Ishikawa (cell line): ENCODE measurements at regions not wholly inside any gene's neighbourhood (a gene's known extent, or its start where the extent isn't known, plus 50 kb on each side); places are given as distances from the start of the nearest gene placed in this dataset.

Source experiments
- CEBPB ChIP-seq: IDR thresholded peaks from 2 replicates; pipeline ENCODE4 v1.6.1; 2012
- CREB1 ChIP-seq: IDR thresholded peaks from 2 replicates; pipeline ENCODE4 v1.6.1; 2012; ENCODE audit warnings: low read depth
- EGR1 ChIP-seq: IDR thresholded peaks from 2 replicates; pipeline ENCODE4 v1.6.1; 2012
- EP300 ChIP-seq: IDR thresholded peaks from 2 replicates; pipeline ENCODE4 v1.6.1; 2012; ENCODE audit warnings: borderline replicate concordance
- FOXM1 ChIP-seq: IDR thresholded peaks from 2 replicates; pipeline ENCODE4 v1.6.1; 2012; ENCODE audit warnings: low read depth, borderline replicate concordance
- MAX ChIP-seq: IDR thresholded peaks from 2 replicates; pipeline ENCODE4 v1.6.1; 2012
- NFIC ChIP-seq: IDR thresholded peaks from 2 replicates; pipeline ENCODE4 v1.6.1; 2012
- RAD21 ChIP-seq: IDR thresholded peaks from 2 replicates; pipeline ENCODE4 v1.6.1; 2012; ENCODE audit warnings: low read depth
- REST ChIP-seq: IDR thresholded peaks from 2 replicates; pipeline ENCODE4 v1.6.1; 2012; ENCODE audit warnings: low read depth, mild to moderate bottlenecking
- TAF1 ChIP-seq: IDR thresholded peaks from 2 replicates; pipeline ENCODE4 v1.6.1; 2012; ENCODE audit warnings: low read depth, mild to moderate bottlenecking
- TCF12 ChIP-seq: IDR thresholded peaks from 2 replicates; pipeline ENCODE4 v1.6.1; 2012; ENCODE audit warnings: low read depth
- TEAD4 ChIP-seq: IDR thresholded peaks from 2 replicates; pipeline ENCODE4 v1.6.1; 2012
- USF1 ChIP-seq: IDR thresholded peaks from 2 replicates; pipeline ENCODE4 v1.6.1; 2012
- YY1 ChIP-seq: IDR thresholded peaks from 2 replicates; pipeline ENCODE4 v1.6.1; 2012; ENCODE audit warnings: low read depth
- ZBTB7A ChIP-seq: IDR thresholded peaks from 2 replicates; pipeline ENCODE4 v1.6.1; 2012; ENCODE audit warnings: low read depth

GRCh38 chr20:22268675-22269074 lies 315.7 kb downstream of the FOXA2 start:
- no peak for TF ChIP-seq REST
- TF ChIP-seq FOXM1 = no peak
- no peak for TF ChIP-seq CREB1

- TF ChIP-seq TCF12 = no peak
- no peak for TF ChIP-seq FOXM1
- no peak for TF ChIP-seq MAX
- TF ChIP-seq EGR1 = no peak
- no peak for TF ChIP-seq CEBPB
- TF ChIP-seq YY1 = no peak
- no peak for TF ChIP-seq TAF1
- no peak for TF ChIP-seq USF1
- TF ChIP-seq NFIC = no peak
- TF ChIP-seq ZBTB7A = no peak
- no peak for TF ChIP-seq TEAD4
- no peak for TF ChIP-seq REST
- no peak for TF ChIP-seq CREB1
- TF ChIP-seq RAD21 = no peak
- TF ChIP-seq EP300 = no peak
These were observed 319.5 kb downstream of the FOXA2 start for GRCh38 chr20:22264917-22265316.

GRCh38 chr20:22260506-22260905 lies 323.9 kb downstream of the FOXA2 start:
- TF ChIP-seq YY1 (no peak), EP300 (no peak), REST (no peak), FOXM1 (no peak), CEBPB (no peak), TEAD4 (no peak), TAF1 (no peak), CREB1 (no peak), USF1 (no peak), EGR1 (no peak), NFIC (no peak), MAX (no peak), TCF12 (no peak), RAD21 (no peak), ZBTB7A (no peak)

- TF ChIP-seq EP300 = no peak
- TF ChIP-seq CEBPB = no peak
- no peak for TF ChIP-seq MAX
- no peak for TF ChIP-seq RAD21
- TF ChIP-seq ZBTB7A = no peak
- no peak for TF ChIP-seq NFIC
- no peak for TF ChIP-seq YY1
- TF ChIP-seq CREB1 = no peak
- no peak for TF ChIP-seq REST
- TF ChIP-seq FOXM1 = no peak
- no peak for TF ChIP-seq TEAD4
These were observed 326.5 kb downstream of the FOXA2 start for GRCh38 chr20:22257912-22258311.
